ENCODE measurements at regions not wholly inside any gene's neighbourhood (a gene's known extent, or its start where the extent isn't known, plus 50 kb on each side); places are given as distances from the start of the nearest gene placed in this dataset.

DNA sequence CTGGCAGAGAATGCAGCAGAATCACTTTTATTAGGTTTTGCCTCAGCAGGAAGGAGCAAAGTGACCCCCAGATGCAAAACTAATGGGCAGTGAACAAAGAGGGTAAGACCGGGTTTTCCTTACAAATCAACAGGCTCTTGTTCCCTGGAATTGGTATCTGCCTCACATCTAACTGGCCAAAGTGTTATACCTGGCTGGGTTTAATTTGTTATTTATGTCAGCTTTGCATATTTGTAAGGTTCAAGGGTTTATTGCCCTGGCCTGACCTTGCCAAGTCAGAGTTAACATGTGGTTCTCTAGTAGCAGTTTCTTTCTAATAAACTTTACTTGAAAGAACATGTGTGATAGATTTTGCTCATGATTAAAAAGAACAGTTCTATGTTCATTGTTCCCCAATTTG, 431.7 kb upstream of the NR2F2 start:
- TF ChIP-seq EZH2phosphoT487 (IDR thresholded peaks at IDR 0.05; ENCODE audit: insufficient read depth, low read depth) (no peak), EZH2 (IDR thresholded peaks at IDR 0.05; ENCODE audit: insufficient read depth, poor library complexity, severe bottlenecking) (no peak)

Measured in GM23248 (cell line).